Erythroblast (primary cell): ENCODE measurements at regions not wholly inside any gene's neighbourhood (a gene's known extent, or its start where the extent isn't known, plus 50 kb on each side); places are given as distances from the start of the nearest gene placed in this dataset.

Experiments used
- GATA1 ChIP-seq: IDR thresholded peaks from 2 replicates; pipeline ENCODE4 v1.6.1; 2011; ENCODE audit warnings: low read depth, mild to moderate bottlenecking, control low read depth, low read length, moderate library complexity
- POLR2A ChIP-seq: IDR thresholded peaks from 2 replicates; pipeline ENCODE4 v1.6.1; 2011; ENCODE audit warnings: mild to moderate bottlenecking, low read length

GRCh38 chr10:105707603-105708002 lies 1066.5 kb downstream of the SORCS3 start:
- TF ChIP-seq POLR2A, result no peak
- no peak for TF ChIP-seq GATA1
